Stomach smooth muscle (tissue), 2 donors: ENCODE measurements at regions not wholly inside any gene's neighbourhood (a gene's known extent, or its start where the extent isn't known, plus 50 kb on each side); places are given as distances from the start of the nearest gene placed in this dataset.

ENCODE experiments used
- H3K27ac ChIP-seq: one replicate; pipeline ENCODE4 v1.7.0; 2013; ENCODE audit warnings: mild to moderate bottlenecking, low read length, inconsistent platforms
- H3K27me3 ChIP-seq, 2 donors: one replicate each; pipeline ENCODE4 v1.7.0; 2013; ENCODE audit warnings: low read length in 2 of 2; ENCODE audit not compliant: insufficient read depth in 2 of 2, control insufficient read depth in 1 of 2
- H3K36me3 ChIP-seq, 2 donors: one replicate each; pipeline ENCODE4 v1.7.0; 2013; ENCODE audit warnings: low read length in 2 of 2; ENCODE audit not compliant: control insufficient read depth in 2 of 2, insufficient read depth in 2 of 2
- H3K4me1 ChIP-seq: one replicate; pipeline ENCODE4 v1.7.0; 2013; ENCODE audit warnings: low read length; ENCODE audit not compliant: control insufficient read depth, insufficient read depth
- H3K4me3 ChIP-seq, 2 donors: one replicate each; pipeline ENCODE4 v1.7.0; 2013; ENCODE audit warnings: low read length in 2 of 2
- H3K9ac ChIP-seq, 2 donors: one replicate each; pipeline ENCODE4 v1.7.0; 2013; ENCODE audit warnings: low read length in 2 of 2, mild to moderate bottlenecking in 1 of 2
- H3K9me3 ChIP-seq, 2 donors: one replicate each; pipeline ENCODE4 v1.7.0; 2013; ENCODE audit warnings: low read length in 2 of 2; ENCODE audit not compliant: control insufficient read depth in 2 of 2
- donor health status: healthy.
- donor health status: Pancreatic carcinoma.

DNA sequence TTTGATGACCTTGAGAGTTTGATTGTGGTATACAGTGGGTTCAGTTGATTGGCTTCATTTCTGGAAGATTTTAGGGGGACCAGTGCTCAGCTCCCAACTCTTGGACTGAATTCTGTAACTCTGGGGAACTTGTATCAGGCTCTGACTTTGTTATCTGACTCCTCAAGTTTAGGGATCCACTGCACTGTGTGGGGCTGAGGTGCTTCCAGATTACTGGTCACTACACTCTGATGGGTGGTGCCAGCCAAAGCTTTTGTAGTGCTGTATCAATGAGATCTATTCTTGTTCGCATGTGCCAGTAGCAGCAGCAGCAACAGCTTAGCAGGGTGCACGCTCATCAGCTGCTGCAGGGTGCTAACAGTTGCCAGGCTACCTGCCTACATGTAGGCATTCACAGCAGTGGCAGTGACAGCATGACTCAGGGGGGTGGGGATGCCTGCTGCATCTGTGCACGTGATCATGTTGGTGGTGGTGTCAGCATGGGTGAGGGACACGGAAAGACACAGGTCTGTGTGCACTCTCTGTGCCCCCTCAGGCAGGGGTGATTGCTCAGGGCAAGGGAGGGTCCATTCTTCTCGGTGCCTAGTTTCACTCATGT lies 438.8 kb upstream of the SEMA6A start:
- Histone ChIP-seq H3K9me3 (peaks cover 0 to 4% of the 10 kb centered on the region in 2 donors), H3K4me3 (no peak overlapping the region), H3K27ac (no peak overlapping the region), H3K4me1 (no peaks in the 10 kb centered on the region), H3K9ac (no peak overlapping the region), H3K27me3 (no peaks in the 10 kb centered on the region), H3K36me3 (no peaks in the 10 kb centered on the region)

DNA sequence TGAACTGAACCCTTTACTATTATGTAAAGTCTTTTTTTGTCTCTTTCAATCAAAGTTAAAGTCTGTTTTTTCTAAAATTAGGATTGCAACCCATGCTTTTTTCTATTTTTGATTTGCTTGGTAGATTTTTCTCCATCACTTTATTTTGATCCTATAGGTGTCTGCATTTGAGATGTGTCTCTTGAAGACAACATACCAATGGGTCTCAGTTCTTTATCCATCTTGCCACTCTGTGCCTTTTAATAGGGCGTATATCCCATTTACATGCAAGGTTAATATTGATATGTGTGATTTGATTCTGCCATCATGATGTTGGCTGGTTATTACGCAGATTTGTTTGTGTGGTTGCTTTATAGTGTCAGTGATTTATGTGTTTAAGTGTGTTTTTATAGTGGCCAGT lies 436.0 kb upstream of the SEMA6A start:
- Histone ChIP-seq H3K36me3 (no peaks in the 10 kb centered on the region), H3K27me3 (no peaks in the 10 kb centered on the region), H3K27ac (no peak overlapping the region), H3K9ac (no peak overlapping the region), H3K9me3 (peaks cover 0 to 4% of the 10 kb centered on the region in 2 donors), H3K4me3 (no peak overlapping the region), H3K4me1 (no peaks in the 10 kb centered on the region)

DNA sequence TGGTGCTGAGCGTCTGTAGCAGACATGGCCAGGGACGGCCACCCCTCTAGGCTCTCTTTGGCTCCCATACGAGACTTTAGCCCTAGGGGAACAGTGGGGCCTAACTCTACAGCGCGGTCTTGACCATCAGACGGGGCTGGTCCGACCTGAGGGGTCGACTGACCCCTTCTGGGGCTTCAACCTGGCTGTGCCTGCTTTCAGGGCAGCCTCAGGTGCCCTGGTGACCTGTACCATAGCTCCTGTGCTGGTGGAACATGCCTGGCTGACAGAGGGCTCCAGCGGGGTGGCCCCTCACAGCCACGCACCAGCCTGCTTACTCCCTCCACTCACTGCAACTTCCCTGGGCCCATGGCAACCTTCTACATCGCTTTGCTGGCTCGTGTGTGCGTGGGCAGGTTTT lies 423.4 kb upstream of the SEMA6A start:
- Histone ChIP-seq H3K4me3 (no peak overlapping the region), H3K9me3 (no peaks in the 10 kb centered on the region), H3K36me3 (no peaks in the 10 kb centered on the region), H3K4me1 (no peaks in the 10 kb centered on the region), H3K27ac (no peak overlapping the region), H3K27me3 (no peaks in the 10 kb centered on the region), H3K9ac (no peak overlapping the region)

DNA sequence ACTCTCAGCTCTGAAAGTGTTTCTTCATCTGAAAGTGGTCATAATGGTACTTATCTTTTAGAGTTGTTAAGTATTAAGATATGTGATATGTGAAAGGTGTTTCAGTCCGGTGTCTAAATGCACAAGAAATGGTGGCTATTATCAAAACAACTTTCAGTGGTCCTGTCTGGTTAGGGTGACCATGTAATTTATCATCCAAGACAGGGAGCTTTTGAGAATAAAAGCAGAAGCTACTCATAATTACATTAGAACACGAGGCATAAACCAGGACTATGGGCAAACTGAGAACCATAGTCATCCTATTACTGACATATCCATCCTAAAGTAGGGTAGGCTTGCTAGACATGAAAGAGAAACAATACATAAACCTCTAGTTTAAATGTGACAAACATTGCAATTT lies 418.1 kb upstream of the SEMA6A start:
- Histone ChIP-seq H3K4me3 (no peak overlapping the region), H3K36me3 (no peaks in the 10 kb centered on the region), H3K9me3 (no peaks in the 10 kb centered on the region), H3K9ac (no peak overlapping the region), H3K27me3 (no peaks in the 10 kb centered on the region), H3K4me1 (no peaks in the 10 kb centered on the region), H3K27ac (no peak overlapping the region)

DNA sequence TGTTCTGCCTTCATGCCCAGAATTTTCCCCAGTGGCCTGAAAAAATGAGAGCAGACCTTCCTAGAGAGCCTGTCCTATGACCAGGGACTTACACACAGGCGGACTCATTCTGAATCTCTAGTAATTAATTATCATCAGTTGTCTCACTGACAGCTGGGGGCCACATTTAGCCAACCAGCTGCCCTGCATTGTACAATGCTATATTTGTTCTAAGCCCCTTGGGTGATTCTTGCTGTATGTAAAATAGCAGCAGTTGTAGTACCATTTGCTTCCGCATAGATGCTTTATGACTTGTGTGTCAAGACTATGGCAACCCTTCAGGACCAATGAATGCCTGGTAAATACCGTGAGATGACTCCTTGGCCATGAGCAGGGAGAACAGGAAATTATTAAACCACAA lies 415.4 kb upstream of the SEMA6A start:
- H3K36me3 ChIP-seq: no peaks in the 10 kb centered on the region
- no peaks in the 10 kb centered on the region for H3K9me3 ChIP-seq
- H3K9ac ChIP-seq: no peak overlapping the region
- H3K4me1 ChIP-seq: no peaks in the 10 kb centered on the region
- H3K27me3 ChIP-seq: no peaks in the 10 kb centered on the region
- H3K4me3 ChIP-seq: no peak overlapping the region
- no peak overlapping the region for H3K27ac ChIP-seq

DNA sequence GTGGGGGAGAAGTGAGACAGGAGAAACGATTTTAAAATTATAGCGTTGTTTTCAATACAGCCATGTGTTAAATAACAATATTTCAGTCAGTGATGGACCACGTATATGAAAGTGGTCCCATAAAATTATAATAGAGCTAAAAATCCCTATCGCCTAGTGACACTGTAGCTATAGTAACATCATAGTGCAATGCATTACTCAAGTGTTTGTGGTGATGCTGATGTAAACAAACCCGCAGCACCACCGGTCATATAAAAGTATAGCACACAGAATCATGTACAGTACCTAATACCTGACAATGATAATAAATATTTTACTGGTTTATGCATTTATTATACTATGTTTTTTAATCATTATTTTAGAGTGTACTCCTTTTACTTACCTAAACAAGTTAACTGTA lies 407.4 kb upstream of the SEMA6A start:
- no peak overlapping the region for H3K9ac ChIP-seq
- no peaks in the 10 kb centered on the region for H3K9me3 ChIP-seq
- H3K4me1 ChIP-seq: no peaks in the 10 kb centered on the region
- no peak overlapping the region for H3K4me3 ChIP-seq
- H3K27ac ChIP-seq: no peak overlapping the region
- H3K36me3 ChIP-seq: no peaks in the 10 kb centered on the region
- no peaks in the 10 kb centered on the region for H3K27me3 ChIP-seq

DNA sequence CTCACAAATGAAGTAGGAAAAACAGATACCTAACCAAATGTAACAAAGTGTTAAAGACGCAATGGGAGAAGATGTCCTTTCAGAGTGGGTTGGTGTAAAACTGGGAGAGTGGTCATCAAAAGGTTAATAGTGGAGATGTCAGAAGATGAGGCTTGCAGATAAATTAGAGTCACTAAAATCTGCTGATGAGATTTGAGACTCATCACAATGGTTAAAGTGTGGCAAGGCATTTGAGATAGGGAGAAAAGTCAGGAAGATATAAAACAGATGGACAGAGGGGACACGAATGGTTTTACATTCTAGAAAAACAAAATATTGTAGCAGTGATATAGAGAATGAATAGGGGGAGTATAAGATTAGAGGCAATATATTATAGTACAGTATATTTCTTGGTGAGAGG lies 406.0 kb upstream of the SEMA6A start:
- Histone ChIP-seq H3K4me3 (no peak overlapping the region), H3K4me1 (no peaks in the 10 kb centered on the region), H3K27me3 (no peaks in the 10 kb centered on the region), H3K9me3 (no peaks in the 10 kb centered on the region), H3K27ac (no peak overlapping the region), H3K36me3 (no peaks in the 10 kb centered on the region), H3K9ac (no peak overlapping the region)

DNA sequence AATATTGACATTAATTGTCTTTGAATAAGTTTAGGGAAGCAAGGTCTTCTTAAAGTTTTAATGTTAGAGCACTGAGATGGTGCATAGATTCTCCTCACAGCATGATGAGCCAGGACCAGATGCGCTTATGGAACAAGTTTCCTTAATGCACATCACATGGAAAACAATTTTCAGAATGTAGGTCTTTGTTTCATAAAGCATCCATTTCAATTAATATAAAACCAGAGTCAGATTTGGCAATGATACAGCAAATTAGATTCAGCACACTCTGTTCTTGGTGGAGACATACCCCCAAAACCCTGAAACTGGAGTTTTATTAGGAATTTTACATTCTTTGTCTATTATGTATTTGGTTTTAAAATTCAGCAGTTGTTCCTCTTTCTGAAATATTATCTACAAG lies 402.1 kb upstream of the SEMA6A start:
- H3K4me1 ChIP-seq: no peaks in the 10 kb centered on the region
- H3K4me3 ChIP-seq: no peak overlapping the region
- H3K27ac ChIP-seq: no peak overlapping the region
- H3K36me3 ChIP-seq: no peaks in the 10 kb centered on the region
- H3K27me3 ChIP-seq: no peaks in the 10 kb centered on the region
- H3K9ac ChIP-seq: no peak overlapping the region
- no peaks in the 10 kb centered on the region for H3K9me3 ChIP-seq

DNA sequence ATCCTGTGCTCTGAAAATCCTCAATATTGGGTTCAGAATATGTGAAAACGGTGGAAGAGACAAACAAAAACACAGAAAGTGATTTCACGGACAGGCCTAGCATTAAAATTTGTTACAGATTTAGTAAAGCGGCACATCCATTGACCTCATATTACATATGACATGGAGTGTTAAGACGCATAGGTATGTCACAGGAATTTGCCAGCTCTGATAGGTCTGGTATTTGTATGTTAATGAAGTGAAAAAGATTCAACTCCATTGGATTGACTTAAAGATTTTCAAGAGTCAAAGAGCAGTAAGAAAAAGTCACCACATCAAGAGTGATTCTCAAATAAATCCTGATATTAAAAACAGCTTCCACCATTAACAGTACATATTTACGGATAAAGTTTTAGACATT lies 396.5 kb upstream of the SEMA6A start:
- Histone ChIP-seq H3K9ac (no peak overlapping the region), H3K27ac (no peak overlapping the region), H3K9me3 (no peaks in the 10 kb centered on the region), H3K4me1 (no peaks in the 10 kb centered on the region), H3K36me3 (no peaks in the 10 kb centered on the region), H3K4me3 (no peak overlapping the region), H3K27me3 (no peaks in the 10 kb centered on the region)

DNA sequence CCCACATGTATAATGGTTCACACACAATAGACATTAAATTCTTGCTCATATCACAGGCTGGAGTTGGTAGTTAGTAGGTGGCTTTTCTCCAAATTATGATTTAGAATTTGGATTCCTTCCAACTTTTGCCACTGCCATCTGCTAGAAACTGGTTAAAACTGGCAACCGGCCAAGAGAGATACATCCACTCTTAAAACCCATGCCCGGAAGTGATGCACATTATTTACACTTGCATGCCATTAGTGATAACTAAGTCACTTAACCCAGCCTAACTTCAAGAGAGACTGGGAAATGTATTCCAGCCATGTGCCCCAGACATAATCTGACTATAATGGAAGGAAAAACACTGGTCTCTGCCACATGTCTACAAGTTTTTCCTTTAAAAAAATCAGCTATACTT lies 395.7 kb upstream of the SEMA6A start:
- H3K9me3 ChIP-seq: no peaks in the 10 kb centered on the region
- H3K36me3 ChIP-seq: no peaks in the 10 kb centered on the region
- H3K4me3 ChIP-seq: no peak overlapping the region
- H3K27me3 ChIP-seq: no peaks in the 10 kb centered on the region
- no peaks in the 10 kb centered on the region for H3K4me1 ChIP-seq
- no peak overlapping the region for H3K9ac ChIP-seq
- no peak overlapping the region for H3K27ac ChIP-seq

DNA sequence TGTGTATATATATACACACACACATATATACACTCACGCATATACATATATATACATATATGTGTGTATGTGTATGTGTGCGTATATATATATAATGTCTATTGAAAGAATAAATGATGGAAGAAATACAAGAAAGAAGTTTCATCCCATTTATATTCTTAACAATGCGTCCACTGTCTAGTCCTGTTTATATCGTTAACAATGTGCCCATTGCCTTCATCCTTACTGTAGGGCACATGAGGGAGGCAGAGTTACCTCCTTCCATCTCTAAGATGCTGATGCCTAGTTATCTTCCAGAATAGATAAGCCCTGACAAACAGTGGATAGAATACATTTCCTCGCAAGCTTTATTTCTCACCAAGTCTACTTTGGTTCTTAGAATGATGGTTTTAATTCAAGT lies 389.8 kb upstream of the SEMA6A start:
- Histone ChIP-seq H3K27me3 (no peaks in the 10 kb centered on the region), H3K27ac (no peak overlapping the region), H3K4me1 (no peaks in the 10 kb centered on the region), H3K9ac (no peak overlapping the region), H3K36me3 (no peaks in the 10 kb centered on the region), H3K9me3 (no peaks in the 10 kb centered on the region), H3K4me3 (no peak overlapping the region)
